Mesodermal cell (in vitro differentiated cells): ENCODE measurements at regions not wholly inside any gene's neighbourhood (a gene's known extent, or its start where the extent isn't known, plus 50 kb on each side); places are given as distances from the start of the nearest gene placed in this dataset.

Experiments used
- H3K27ac ChIP-seq: 2 replicates; pipeline ENCODE4 v1.7.0; 2013; ENCODE audit warnings: mild to moderate bottlenecking, low read depth, low read length, moderate library complexity; ENCODE audit not compliant: severe bottlenecking
- H3K36me3 ChIP-seq: 2 replicates; pipeline ENCODE4 v1.7.1; 2013; ENCODE audit warnings: mild to moderate bottlenecking, low read length, moderate library complexity; ENCODE audit not compliant: control insufficient read depth, insufficient read depth
- H3K4me1 ChIP-seq: one replicate; pipeline ENCODE4 v1.7.1; 2013; ENCODE audit warnings: mild to moderate bottlenecking, low read length; ENCODE audit not compliant: insufficient read depth, control insufficient read depth, poor library complexity, severe bottlenecking
- H3K4me3 ChIP-seq: 2 replicates; pipeline ENCODE4 v1.7.0; 2013; ENCODE audit warnings: low read length, control low read depth, mild to moderate bottlenecking; ENCODE audit not compliant: insufficient read depth, poor library complexity, severe bottlenecking; ENCODE audit errors: extremely low read depth
- H3K9me3 ChIP-seq: 2 replicates; pipeline ENCODE4 v1.7.1; 2013; ENCODE audit warnings: mild to moderate bottlenecking, low read length, moderate library complexity; ENCODE audit not compliant: control insufficient read depth
- WGBS, 2 experiments: methylation state at CpG; one replicate each; pipeline ENCODE4 v1.1.5; 2013; ENCODE audit warnings: missing lambda C conversion rate in 2 of 2; ENCODE audit not compliant: insufficient coverage in 2 of 2; 5-methylcytosine and 5-hydroxymethylcytosine counted together

GRCh38 chr20:8935878-8936277 is 133.0 kb upstream of the PLCB4 start:
- no peak overlapping the region for H3K27ac ChIP-seq
- WGBS, 2 experiments, result 92 to 96% methylated on average over 5 of the region's 5 CpGs
- H3K9me3 ChIP-seq, result no peaks in the 10 kb centered on the region
- no peaks in the 10 kb centered on the region for H3K4me1 ChIP-seq
- H3K4me3 ChIP-seq, result no peak overlapping the region
- H3K36me3 ChIP-seq, result no peaks in the 10 kb centered on the region

- no CpG with 5 or more reads among the region's 1 CpG for WGBS, 2 experiments
- Histone ChIP-seq H3K36me3 (no peaks in the 10 kb centered on the region), H3K27ac (no peak overlapping the region), H3K4me3 (no peak overlapping the region), H3K9me3 (no peaks in the 10 kb centered on the region), H3K4me1 (no peaks in the 10 kb centered on the region)
Observed at GRCh38 chr20:8938532-8938931, 130.4 kb upstream of the PLCB4 start.

- H3K4me1 ChIP-seq, result no peaks in the 10 kb centered on the region
- H3K9me3 ChIP-seq, result no peaks in the 10 kb centered on the region
- H3K27ac ChIP-seq, result no peak overlapping the region
- H3K4me3 ChIP-seq, result no peak overlapping the region
- 95 to 100% methylated on average over 2 of the region's 2 CpGs for WGBS, 2 experiments
- H3K36me3 ChIP-seq, result no peaks in the 10 kb centered on the region
Observed at GRCh38 chr20:8940326-8940725, 128.6 kb upstream of the PLCB4 start.

GRCh38 chr20:8943631-8944030 is 125.3 kb upstream of the PLCB4 start:
- Histone ChIP-seq H3K36me3 (no peaks in the 10 kb centered on the region), H3K4me3 (no peak overlapping the region), H3K9me3 (no peaks in the 10 kb centered on the region), H3K27ac (no peak overlapping the region), H3K4me1 (no peaks in the 10 kb centered on the region)

GRCh38 chr20:8946036-8946940 is 122.6 kb upstream of the PLCB4 start:
- WGBS, 2 experiments, result 85 to 89% methylated on average over 4 to 5 of the region's 6 CpGs

GRCh38 chr20:8948442-8949020 is 120.4 kb upstream of the PLCB4 start:
- Histone ChIP-seq H3K4me3 (no peak overlapping the region), H3K36me3 (no peaks in the 10 kb centered on the region), H3K4me1 (no peaks in the 10 kb centered on the region), H3K9me3 (no peaks in the 10 kb centered on the region), H3K27ac (no peak overlapping the region)
- WGBS, 2 experiments, result 81 to 82% methylated on average over 1 to 2 of the region's 3 CpGs

More at GRCh38 chr20:8946036-8946940, 122.6 kb upstream of the PLCB4 start:
- Histone ChIP-seq H3K36me3 (no peaks in the 10 kb centered on the region), H3K9me3 (no peaks in the 10 kb centered on the region), H3K4me1 (no peaks in the 10 kb centered on the region), H3K4me3 (no peak overlapping the region), H3K27ac (no peak overlapping the region)

- WGBS, 2 experiments, result 90 to 100% methylated on average over 1 to 4 of the region's 4 CpGs
- H3K9me3 ChIP-seq, result no peaks in the 10 kb centered on the region
Observed at GRCh38 chr20:8951164-8951563, 117.7 kb upstream of the PLCB4 start.

GRCh38 chr20:8952721-8953120 is 116.2 kb upstream of the PLCB4 start:
- no CpG with 5 or more reads among the region's 2 CpGs for WGBS, 2 experiments
- Histone ChIP-seq H3K9me3 (no peaks in the 10 kb centered on the region), H3K36me3 (no peaks in the 10 kb centered on the region), H3K27ac (no peak overlapping the region), H3K4me3 (no peak overlapping the region), H3K4me1 (no peaks in the 10 kb centered on the region)

More at GRCh38 chr20:8951164-8951563, 117.7 kb upstream of the PLCB4 start:
- Histone ChIP-seq H3K36me3 (no peaks in the 10 kb centered on the region), H3K4me3 (no peak overlapping the region), H3K4me1 (no peaks in the 10 kb centered on the region), H3K27ac (no peak overlapping the region)

GRCh38 chr20:8953300-8953699 is 115.6 kb upstream of the PLCB4 start:
- no CpG with 5 or more reads among the region's 1 CpG for WGBS, 2 experiments
- Histone ChIP-seq H3K36me3 (no peaks in the 10 kb centered on the region), H3K27ac (no peak overlapping the region), H3K4me3 (no peak overlapping the region), H3K4me1 (no peaks in the 10 kb centered on the region), H3K9me3 (no peaks in the 10 kb centered on the region)

- Histone ChIP-seq H3K4me1 (no peaks in the 10 kb centered on the region), H3K36me3 (no peaks in the 10 kb centered on the region), H3K9me3 (no peaks in the 10 kb centered on the region), H3K4me3 (no peak overlapping the region), H3K27ac (no peak overlapping the region)
- 83 to 95% methylated on average over 4 of the region's 4 CpGs for whole genome bisulfite sequencing, 2 experiments
Observed at GRCh38 chr20:8960241-8960640, 108.6 kb upstream of the PLCB4 start.

GRCh38 chr20:8963330-8963729 is 105.6 kb upstream of the PLCB4 start:
- H3K27ac ChIP-seq, result no peak overlapping the region
- H3K4me3 ChIP-seq, result no peak overlapping the region
- H3K36me3 ChIP-seq, result no peaks in the 10 kb centered on the region
- H3K4me1 ChIP-seq, result no peaks in the 10 kb centered on the region
- H3K9me3 ChIP-seq, result no peaks in the 10 kb centered on the region
